Stimulated activated CD4-positive, alpha-beta T cell treated with anti-CD3 and anti-CD28 coated beads, Interleukin-15, amount 100 ng/mL, for 24 hours (primary cell): ENCODE measurements at regions not wholly inside any gene's neighbourhood (a gene's known extent, or its start where the extent isn't known, plus 50 kb on each side); places are given as distances from the start of the nearest gene placed in this dataset.

Experiments used
- DNase-seq: peaks from one replicate; pipeline ENCODE4 v3.0.0-alpha.2; 2020

DNA sequence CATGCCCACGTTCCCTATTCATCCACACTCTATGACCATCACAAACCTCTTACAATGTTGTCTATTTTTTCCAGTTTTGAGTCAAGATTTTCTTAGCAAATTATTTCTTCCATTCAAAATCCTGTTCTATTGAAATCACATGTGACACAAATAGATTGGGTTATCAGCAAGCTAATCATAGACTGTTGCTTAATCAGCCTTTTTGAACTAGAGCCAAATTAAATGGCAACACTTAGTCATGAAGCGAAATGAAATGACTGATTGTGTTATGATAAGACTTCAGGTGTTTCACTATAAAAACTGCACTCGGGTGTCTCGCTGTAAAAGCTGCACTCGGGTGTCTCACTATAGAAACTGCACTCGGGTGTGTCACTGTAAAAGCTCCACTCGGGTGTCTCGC lies 890.0 kb upstream of the FRG1 start:
- DNase-seq = no peak

DNA sequence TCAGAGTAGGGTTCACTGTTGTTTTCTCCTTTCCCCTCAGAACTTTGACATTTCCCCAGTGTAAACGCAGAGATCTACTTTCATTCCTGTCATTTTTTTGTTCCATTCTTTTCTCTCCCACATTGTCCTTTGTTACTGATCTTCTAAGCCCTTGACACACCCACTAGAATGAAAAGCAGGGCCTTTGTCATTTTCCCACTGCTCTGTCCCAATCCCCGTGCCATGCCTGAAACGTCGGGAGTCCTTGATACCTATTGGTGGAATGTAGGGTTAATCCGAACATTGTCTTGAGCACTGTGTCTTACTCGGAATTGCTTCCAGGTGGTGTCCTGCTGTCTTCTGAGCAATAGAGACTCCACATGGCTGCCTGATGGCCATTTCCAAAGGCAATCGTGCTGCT lies 887.1 kb upstream of the FRG1 start:
- DNase-seq = no peak

DNA sequence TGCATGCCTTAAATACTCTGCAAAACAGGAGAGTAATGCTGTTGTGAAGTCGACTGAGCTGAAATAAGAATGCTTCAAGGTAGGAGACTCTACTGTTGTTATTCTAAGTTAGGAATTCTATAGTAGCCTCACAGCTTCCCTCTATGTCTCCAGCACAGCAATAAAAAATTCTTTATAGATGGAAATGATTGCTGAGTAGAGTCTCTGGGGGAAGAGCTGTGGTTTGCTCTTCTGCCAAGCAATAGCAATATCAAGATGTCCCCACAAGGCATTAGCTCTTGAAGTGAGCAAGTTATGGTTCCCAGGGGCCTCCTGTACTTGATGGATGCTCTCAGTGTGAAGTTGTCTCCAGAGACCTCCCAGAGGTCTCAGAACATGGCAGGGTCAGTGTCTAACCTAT lies 880.6 kb upstream of the FRG1 start:
- no peak for DNase-seq

DNA sequence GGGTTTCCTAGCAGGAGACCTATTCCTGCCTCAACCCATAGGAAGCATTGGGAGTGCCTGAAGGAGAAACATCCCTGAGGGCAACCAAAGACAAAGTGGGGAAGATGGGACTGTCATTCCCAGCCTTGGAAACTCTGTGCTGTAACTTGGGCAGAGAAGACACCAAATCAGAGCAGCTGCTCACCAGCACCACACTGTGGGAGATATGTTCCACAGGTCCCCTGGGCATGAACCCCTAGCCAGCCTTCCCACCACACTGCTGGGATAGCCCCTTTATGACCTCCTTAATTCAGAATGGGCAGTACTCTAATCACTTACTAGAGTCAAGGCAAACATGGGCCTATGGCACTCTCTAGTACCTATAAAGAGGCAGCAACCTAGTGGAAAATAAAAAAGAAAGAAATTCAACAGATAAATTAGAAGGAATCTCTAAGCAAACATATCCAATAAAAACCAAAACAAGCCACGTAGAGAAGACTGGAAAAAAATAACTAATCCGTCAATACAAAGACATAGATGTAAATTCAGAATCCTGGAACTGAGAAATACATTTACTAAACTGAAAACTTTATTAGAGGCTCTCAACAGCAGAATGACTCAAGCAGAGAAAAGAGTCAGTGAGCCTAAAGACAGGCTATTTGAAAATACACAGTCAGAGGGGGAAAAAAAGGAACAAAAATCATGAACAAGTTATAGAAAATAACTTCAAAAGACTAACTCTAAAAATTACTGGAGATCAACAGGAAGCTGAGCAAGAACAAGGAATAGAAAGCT lies 878.4 kb upstream of the FRG1 start:
- DNase-seq = no peak

DNA sequence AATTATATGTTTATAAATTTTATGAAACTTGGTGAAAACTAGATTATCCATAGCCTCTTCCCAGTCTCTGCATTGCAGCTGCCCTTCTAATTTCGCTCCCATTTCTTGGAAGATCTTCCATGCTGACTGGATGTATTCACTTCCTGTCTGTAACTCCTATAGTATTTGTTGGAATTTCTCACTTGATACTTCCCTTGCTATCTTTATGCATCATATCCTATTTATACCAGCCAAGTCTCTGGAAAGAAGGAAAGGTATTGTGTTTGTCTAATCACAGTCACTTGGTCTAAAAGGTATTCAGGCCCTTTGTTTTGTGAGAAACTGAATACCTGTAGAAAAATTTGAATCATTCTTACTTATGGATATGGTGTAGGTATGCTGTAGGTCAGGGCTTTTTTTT lies 870.9 kb upstream of the FRG1 start:
- no peak for DNase-seq

DNA sequence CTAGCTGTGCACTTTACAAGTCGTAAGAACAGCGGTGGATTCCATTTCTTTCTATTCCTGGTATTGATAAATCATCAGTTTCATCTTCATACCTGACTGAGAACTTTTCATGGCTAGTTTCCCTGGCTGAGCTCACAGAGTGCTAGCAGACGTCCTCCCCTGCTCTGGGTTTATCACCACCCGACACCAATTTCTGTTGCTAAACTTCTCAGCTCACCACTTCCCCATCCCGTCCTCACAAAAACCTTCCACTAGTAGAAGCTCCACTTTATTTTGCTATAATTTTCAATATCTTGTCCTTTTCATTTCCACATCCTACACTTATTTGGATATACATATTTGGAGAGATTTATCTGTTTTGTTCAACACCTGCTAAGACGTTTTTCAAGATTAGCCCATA lies 869.4 kb upstream of the FRG1 start:
- DNase-seq = no peak

DNA sequence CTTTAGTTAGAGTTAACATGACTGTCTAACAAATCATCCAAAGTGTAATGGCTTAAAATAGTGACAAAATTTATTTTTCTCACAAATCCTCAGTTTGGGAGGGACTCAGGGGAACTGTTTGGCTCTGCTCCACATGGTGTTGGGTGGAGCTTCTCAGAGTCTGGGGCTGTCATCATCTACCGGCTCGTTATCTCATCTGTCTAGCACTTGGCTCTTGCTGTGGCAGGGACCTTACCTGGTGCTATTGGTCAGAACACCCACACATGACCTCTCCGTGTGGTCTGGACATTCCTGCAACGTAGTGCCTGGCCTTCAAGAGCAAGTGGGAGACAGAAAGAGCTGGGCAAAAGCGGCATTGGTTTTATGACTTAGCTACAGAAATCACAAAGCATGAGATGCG lies 866.9 kb upstream of the FRG1 start:
- no peak for DNase-seq

DNA sequence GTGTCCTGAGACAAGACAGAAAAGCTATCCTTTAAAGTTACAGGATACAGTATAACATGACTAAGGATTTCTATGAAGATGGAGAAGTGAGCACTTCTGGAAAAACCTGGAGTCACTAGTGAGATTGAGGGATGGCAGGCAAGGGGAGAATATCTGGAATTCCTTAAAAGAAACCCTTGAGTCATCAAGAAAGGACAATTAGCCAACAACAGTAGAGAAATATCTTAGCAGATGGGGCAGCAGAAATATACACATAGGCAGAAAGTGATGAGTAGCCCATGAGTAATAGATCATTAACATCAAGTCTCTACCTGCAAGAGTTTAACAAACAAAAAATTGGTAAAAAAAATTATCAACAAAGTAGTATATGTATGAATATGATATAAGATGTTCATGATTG lies 858.8 kb upstream of the FRG1 start:
- no peak for DNase-seq

DNA sequence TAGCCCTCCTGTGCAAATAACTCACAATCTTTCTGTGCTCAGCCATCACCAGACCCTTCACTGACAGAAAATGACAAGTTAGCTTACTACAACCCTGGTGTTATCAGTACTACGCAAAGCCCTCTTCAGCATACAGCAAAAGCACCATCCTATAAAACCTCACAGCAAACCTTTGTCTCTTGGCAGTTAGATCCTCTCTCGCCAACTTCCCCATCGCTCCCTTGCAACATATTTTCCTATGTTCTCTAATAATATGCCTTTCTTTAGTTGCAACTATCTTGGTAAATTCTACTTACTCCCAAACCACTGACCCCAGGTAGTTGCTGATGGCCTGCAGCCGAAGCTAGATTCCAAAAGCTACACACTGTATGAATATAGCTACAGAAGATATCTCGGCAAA lies 856.9 kb upstream of the FRG1 start:
- DNase-seq = no peak

DNA sequence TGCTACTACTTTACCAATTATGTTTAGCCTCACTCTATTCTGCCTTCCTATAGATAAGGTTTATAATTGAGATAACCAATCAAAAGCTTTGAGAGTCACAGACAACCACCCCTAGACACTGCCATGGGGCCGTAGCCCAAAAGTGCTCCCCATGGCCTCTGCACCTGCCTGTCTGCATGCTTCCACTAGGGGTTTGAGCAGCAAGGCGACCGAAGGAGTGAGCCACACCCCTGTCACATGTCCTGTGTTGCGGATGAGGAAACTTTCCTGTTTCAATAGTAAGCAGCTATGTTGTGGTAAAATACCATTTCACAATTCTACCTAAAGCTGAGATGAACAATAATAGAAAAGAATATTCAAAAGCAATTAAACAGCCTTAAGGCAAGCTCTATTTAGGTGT lies 856.0 kb upstream of the FRG1 start:
- no peak for DNase-seq

DNA sequence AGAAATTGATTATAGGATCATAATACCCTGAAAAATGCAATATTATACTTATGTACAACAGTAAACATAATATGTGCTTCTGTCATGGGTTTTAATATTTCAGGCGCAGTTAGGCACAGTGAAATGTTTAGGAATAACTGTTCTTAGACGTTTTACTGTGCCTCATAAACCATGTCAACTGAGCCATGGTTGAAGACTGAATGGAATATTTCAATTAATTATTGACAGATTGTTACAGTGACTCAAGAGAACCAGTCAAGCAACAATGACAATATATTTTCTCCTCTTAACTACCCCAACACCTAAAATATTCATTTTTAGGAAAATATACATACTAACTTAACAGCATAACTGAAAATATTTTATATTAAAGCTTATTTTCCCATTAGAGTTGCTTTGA lies 852.7 kb upstream of the FRG1 start:
- no peak for DNase-seq

DNA sequence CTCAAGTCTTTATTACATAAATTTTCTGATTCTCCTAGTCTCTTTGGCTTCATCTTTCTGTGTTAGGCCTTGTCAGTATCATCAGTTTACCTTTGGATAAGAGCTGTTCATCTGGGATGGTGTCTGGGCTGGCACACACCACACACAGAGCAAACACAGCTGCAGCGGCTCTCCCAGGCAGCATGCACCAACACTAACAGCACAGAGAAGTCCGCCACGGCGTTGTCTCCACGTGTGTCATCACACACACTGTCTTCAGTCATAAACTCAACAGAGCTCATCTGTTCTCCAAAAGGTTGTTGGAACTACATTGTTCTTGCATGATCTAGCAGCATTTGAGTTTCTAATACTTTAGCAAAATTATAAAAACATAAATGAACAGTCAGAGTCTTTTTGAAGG lies 851.9 kb upstream of the FRG1 start:
- no peak for DNase-seq

DNA sequence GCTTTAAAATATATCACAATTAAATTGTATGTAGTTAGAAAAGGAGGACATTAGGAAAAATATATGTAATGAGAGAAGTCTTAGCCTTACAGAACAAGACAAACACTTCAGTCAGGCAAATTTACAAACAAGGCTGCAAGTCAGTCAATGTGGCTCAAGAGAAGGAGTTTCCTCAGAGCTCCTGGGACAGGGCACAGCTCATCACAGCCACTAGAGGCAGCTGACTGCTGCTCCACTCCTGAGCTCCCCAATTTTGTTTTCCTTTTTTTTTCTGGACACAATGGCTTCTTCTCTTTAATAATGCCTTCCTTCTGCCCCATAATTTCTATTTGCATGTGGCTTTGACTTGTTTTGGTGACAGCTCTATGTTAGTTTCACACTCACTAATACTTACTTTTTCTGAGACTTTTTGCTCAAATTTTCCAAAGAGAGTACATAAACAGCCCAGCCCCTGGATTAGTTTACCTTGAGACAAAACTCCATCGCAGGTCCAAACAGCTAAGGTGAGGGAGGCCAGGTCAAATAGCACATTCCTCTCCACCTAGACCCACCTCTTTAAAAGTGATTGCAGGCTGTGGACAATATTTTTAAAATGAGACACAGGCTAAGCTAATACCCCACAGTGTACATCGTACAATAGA lies 850.4 kb upstream of the FRG1 start:
- no peak for DNase-seq

DNA sequence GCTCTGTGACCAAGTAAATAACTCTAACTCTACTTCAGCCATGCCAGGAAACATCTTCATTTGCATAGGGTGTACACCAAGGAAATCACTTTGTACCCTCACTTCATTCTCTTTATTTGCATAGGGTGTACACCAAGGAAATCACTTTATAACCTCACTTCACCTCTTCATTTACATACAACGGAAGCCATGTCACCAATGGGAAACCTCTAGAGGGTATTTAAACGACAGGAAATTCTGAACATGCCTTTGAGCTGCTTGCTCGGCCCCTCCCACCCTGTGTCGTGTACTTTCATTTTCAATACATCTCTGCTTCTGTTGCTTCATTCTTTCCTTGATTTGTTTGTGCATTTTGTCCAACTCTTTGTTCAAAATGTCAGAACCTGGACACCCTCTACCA lies 848.1 kb upstream of the FRG1 start:
- DNase-seq = no peak

DNA sequence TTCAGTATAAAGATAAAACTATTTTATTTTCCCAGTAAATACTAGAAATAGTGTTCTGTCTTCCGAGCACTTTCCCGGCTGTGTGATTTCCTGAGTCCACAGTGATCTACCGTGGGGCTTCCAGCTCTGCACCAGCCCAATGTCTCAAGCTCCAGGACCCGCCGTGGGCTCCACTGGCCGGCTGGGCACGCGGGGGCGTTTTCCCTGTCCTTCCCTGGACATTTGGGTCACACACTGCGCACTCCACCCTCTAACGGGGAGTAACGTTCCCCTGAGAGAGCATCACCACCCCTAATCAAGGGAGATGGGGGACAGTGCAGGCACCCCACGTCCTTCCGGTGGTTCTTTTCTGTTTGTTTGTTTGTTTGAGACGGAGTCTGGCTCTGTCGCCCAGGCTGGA lies 844.6 kb upstream of the FRG1 start:
- no peak for DNase-seq

DNA sequence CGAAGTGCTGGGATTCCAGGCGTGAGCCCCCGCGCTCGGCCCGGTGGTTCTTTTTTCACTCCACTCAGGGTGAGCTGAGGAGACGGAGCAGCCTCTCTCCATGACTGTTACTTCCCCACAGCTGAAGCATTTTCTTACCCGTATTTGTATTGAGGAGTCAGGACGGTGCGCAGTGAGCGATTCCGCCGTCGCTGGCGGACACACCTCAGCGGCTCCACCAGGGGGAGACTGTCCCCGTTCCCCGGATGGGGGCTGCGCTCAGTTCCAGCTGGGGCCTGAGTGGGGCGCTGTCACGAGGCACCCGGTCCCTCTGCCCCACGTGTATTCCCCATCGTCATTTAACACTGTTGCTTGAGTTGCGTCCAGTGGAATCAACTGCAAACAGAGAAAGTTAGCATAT lies 844.0 kb upstream of the FRG1 start:
- DNase-seq = no peak

DNA sequence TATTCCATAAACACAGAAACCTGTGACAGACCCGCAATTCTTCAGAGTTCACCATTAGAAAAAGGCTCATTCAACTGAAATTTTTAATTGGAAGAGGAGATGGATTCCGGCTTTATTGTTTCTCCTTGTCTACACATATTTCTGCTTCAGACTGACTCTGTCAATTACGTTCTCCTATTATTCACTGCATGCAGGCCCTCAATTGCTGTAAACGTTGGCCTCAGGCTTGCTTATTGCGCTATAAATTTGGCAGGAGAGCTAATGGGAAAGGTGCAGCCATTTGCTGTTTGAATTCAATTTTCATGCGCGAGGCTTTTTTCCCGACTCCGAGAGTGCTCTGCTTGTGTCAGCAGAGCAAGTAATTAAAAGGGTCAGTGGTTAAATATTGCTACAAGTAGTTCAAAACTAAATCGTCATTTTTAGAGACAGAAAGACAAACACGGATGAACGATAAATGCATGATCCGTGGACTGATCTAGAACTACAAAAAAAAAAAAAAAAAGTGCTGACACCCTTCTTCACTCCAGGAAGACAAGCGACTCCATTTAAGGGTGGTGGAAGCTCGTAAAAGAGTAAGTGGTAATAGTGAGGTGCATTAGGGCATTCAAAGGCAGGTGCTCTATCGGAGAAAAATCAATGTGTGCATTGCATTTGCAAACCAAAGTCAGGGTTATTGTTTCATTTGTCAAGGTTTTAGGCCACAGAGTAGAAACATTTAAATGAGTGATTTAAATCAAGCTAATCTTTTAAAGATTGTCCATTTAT lies 841.6 kb upstream of the FRG1 start:
- DNase-seq = no peak

DNA sequence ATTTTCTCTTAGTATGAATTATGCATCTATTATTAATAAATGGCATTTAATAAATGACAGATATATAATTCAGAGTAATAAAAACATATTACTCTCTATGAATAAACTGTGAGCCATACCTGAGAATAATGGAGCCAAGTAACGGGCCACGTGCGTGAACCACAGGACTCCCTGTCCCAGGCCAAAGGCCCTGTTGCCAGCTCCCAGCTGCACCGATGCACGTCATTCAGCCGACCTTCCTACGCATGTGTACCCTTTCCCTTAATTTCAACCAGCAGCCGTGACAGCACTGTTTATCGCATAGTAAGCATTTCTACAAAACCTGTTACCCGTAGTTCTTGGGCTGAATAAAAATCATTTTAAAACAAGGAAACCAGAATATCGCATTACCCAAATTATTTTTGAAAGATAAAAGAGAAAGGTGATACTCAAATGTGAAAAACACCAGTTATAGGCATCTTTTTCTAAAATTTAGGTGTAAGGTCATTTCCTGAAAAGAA lies 827.2 kb upstream of the FRG1 start:
- no peak for DNase-seq

DNA sequence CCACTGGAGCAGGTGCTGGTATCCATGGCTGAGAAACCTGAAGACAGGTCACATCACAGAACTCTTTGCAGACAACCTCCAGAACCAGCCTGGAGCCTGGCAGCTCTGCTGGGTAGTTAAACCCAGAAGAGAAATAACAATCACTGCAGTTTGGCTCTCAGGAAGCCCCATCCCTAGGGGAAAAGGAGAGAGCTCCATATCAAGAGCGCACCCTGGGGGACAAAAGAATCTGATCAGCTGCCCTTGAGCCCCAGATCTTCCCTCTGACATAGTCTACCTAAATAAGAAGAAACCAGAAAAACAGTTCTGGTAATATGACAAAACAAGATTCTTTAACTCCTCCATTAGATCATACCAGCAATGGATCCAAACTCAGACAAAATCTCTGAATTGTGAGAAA lies 823.2 kb upstream of the FRG1 start:
- no peak for DNase-seq

DNA sequence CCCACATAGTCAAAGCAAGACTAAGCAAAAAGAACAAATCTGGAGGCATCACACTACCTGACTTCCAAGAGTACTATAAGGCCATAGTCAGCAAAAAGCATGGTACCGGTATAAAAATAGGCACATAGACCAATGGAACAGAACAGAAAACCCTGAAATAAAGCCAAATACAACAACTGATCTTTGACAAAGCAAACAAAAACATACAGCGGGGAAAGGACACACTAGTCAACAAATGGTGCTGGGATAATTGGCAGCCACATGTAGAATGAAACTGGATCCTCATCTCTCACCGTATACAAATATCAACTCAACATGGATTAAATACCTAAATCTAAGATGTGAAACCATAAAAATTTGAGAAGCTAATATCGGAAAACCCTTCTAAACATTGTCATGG lies 819.3 kb upstream of the FRG1 start:
- no peak for DNase-seq

DNA sequence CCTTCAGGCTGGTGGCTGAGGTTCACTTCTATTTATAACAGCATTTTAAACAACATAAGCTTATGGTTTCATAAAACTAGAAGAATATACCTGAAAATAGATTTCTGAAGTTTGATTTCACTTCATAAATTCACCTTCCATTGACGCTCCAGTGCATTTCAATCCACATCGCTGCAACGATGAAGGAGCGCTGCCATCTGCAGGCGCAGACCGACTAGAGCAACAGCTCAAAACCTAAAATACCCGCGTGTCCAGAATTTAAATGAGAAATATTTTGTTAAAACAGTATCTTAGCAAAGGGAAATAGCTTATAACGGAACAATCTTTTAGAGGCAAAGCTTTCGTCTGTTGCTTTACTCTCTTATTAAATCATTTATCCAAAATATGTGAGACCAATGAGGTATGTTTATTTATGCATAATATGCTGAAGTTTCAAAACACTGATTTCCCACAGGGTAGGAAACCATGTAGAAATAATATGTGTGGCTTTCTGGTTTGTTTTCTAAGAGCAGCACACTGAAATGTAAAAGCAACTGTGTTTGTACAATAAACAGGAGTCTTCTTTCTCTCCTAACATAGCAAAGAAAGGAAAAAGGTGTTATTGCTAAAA lies 816.4 kb upstream of the FRG1 start:
- DNase-seq = no peak

DNA sequence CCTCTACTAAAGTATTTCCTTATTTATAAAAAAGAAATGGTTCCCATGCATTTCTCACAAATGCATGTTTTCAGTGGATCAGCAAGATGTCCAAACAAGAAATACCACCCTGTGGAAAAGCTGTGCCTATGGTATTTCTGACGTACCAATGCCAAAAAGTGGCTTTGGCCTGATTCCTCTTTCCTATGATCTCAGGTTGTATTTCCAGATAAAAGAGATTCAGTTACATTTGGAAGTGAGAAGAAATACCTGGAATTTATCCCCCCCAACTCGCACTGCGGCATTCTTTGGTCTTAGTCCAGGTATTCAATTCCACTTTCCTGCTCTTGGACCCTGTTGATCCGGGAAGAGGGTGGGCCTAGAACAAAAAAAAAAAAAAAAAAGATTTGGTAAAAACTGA lies 815.9 kb upstream of the FRG1 start:
- no peak for DNase-seq

DNA sequence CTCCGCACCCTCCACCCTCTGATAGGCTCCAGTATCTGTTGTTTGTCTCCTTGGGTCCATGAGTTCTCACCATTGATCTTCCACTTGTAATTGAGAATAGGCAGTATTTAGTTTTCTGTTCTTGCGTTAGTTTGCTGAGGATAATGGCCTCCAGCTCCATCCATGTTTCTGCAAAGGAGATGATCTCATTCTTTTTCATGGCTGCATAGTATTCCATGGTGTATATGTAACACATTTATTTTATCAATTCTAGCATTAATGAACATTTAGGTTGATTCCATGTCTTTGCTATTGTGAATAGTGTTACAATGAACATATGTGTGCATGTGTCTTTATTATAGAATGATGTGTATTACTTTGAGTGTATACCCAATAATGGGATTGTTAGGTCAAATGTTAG lies 814.6 kb upstream of the FRG1 start:
- no peak for DNase-seq

DNA sequence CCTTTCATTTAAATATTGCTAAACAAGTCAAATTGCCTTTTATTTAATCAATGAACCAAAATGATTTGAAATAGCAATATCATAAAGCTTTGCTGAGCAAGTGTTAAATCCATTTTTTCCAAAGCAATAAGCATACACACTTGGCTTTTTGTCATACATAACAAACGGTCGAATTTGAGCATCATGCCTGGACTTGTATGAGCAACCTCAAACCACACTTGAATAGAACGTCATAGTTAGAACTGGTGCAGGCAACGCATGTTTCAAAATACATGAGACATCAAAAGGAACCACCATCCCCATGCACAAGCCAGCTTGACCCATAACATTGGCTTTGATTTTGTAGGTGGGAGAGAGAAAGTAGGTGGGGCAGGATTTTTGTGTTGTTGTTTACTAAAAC lies 812.3 kb upstream of the FRG1 start:
- no peak for DNase-seq
